HCT116 (cell line): ENCODE measurements at regions not wholly inside any gene's neighbourhood (a gene's known extent, or its start where the extent isn't known, plus 50 kb on each side); places are given as distances from the start of the nearest gene placed in this dataset.

Experiments used
- ATAC-seq: fragments of 200-7000 bp; cut with Tn5 transposase; 2 replicates; pipeline ENCODE4 v1.9.1; 2020; ENCODE audit warnings: mild to moderate bottlenecking, moderate library complexity
- BruUV-seq: library from RNA; stranded (reverse); fragments of 400-500 nt; replicated peaks from 2 replicates; lab custom pipeline; 2021; lab: Mats Ljungman, UMichigan
- CTCF ChIA-PET: fragments of 300-600 bp; sonication (Branson Sonifier 250); formaldehyde crosslinking; loops from one replicate; lab custom pipeline; 2021; ENCODE audit warnings: antibody characterized with exemption; lab: Charles Lee
- POLR2A ChIA-PET: fragments of 300-600, 350-600 bp; sonication (Branson Sonifier 250); formaldehyde crosslinking; loops from one replicate; lab custom pipeline; 2021; ENCODE audit warnings: antibody characterized with exemption; lab: Charles Lee
- RAD21 ChIA-PET, 2 experiments: fragments of 300-600 bp; sonication (Branson Sonifier 250); formaldehyde crosslinking; loops; one replicate each; lab custom pipeline; 2023; ENCODE audit warnings: low total read pairs in 2 of 2; ENCODE audit not compliant: uncharacterized antibody in 2 of 2, unreplicated experiment in 2 of 2, low non-redundant PET in 1 of 2; lab: Charles Lee
- DNase-seq: peaks from one replicate; pipeline ENCODE4 v3.0.0-alpha.2; 2010; ENCODE audit warnings: low read depth, low spot score
- H2AFZ ChIP-seq: fragments of 200-600 bp; shearing (Covaris generic), sonication (generic); 2 replicates; pipeline ENCODE4 v1.6.1; 2017; ENCODE audit warnings: low read depth, mixed run types, mixed read lengths, antibody characterized with exemption, low read length; ENCODE audit not compliant: poor library complexity, severe bottlenecking
- H3K27ac ChIP-seq: 2 replicates; pipeline ENCODE4 v1.5.1; 2012; ENCODE audit warnings: low read depth, low read length
- H3K27me3 ChIP-seq: fragments of 200-600 bp; sonication (generic); 2 replicates; pipeline ENCODE4 v1.6.1; 2016; ENCODE audit warnings: mixed run types, low read length, mixed read lengths; ENCODE audit not compliant: insufficient read depth
- H3K36me3 ChIP-seq, 2 experiments: fragments of 200-500 bp in 1 of 2; fragments of 200-600 bp in 1 of 2; sonication (Bioruptor generic) in 1 of 2; sonication (generic) in 1 of 2; 2 replicates each; pipeline versions ENCODE4 v1.5.1 to v1.6.1; 2014 to 2016; ENCODE audit warnings: low read length in 2 of 2, inconsistent platforms in 1 of 2, mixed read lengths in 1 of 2, mixed run types in 1 of 2; ENCODE audit not compliant: insufficient read depth in 2 of 2, control insufficient read depth in 1 of 2
- H3K4me1 ChIP-seq, 2 experiments: fragments of 200-600 bp in 1 of 2; sonication (generic) in 1 of 2; 2 replicates each; pipeline versions ENCODE4 v1.5.1 to v1.6.1; 2012 to 2017; ENCODE audit warnings: low read length in 2 of 2, inconsistent platforms in 1 of 2, mild to moderate bottlenecking in 1 of 2, mixed read lengths in 1 of 2, mixed run types in 1 of 2, moderate library complexity in 1 of 2; ENCODE audit not compliant: insufficient read depth in 2 of 2, control insufficient read depth in 1 of 2
- H3K4me2 ChIP-seq: fragments of 200-600 bp; sonication (generic); 2 replicates; pipeline ENCODE4 v1.6.1; 2017; ENCODE audit warnings: mixed run types, low read length, mixed read lengths
- H3K4me3 ChIP-seq, 2 experiments: fragments of 200-600 bp in 1 of 2; sonication (generic) in 1 of 2; replicated peaks in 1 of 2; 2 replicates each; pipeline ENCODE4 v1.5.1; 2011 to 2016; ENCODE audit warnings: low read length in 2 of 2, control low read depth in 1 of 2, low read depth in 1 of 2, mild to moderate bottlenecking in 1 of 2, mixed read lengths in 1 of 2, mixed run types in 1 of 2
- H3K79me2 ChIP-seq: fragments of 200-600 bp; sonication (generic); 2 replicates; pipeline ENCODE4 v1.6.1; 2017; ENCODE audit warnings: mild to moderate bottlenecking, mixed run types, low read length, moderate library complexity, mixed read lengths; ENCODE audit not compliant: insufficient read depth
- H3K9ac ChIP-seq: fragments of 200-600 bp; sonication (generic); 2 replicates; pipeline ENCODE4 v1.6.1; 2016; ENCODE audit warnings: low read length, mixed read lengths
- H3K9me2 ChIP-seq: fragments of 200-600 bp; sonication (generic), shearing (Covaris generic); 2 replicates; pipeline ENCODE4 v1.6.1; 2017; ENCODE audit warnings: mixed run types, mild to moderate bottlenecking, moderate library complexity; ENCODE audit not compliant: insufficient read depth
- H3K9me3 ChIP-seq, 2 experiments: fragments of 200-500 bp in 1 of 2; fragments of 200-600 bp in 1 of 2; sonication (Bioruptor generic) in 1 of 2; sonication (generic) in 1 of 2; 2 replicates each; pipeline ENCODE4 v1.6.1; 2014 to 2017; ENCODE audit warnings: low read length in 2 of 2, mixed read lengths in 2 of 2, inconsistent platforms in 1 of 2, low read depth in 1 of 2, mild to moderate bottlenecking in 1 of 2, mixed run types in 1 of 2, moderate library complexity in 1 of 2; ENCODE audit not compliant: control insufficient read depth in 1 of 2, insufficient read depth in 1 of 2
- H4K20me1 ChIP-seq: fragments of 200-600 bp; sonication (generic), shearing (Covaris generic); 2 replicates; pipeline ENCODE4 v1.6.1; 2017; ENCODE audit warnings: mixed run types, mild to moderate bottlenecking, moderate library complexity; ENCODE audit not compliant: insufficient read depth
- ATF3 ChIP-seq: IDR thresholded peaks from 2 replicates; pipeline ENCODE4 v1.6.1; 2012
- CEBPB ChIP-seq: IDR thresholded peaks from 2 replicates; pipeline ENCODE4 v1.6.1; 2012; ENCODE audit warnings: low read depth
- CTCF ChIP-seq, 3 experiments: fragments of 200-600 bp in 1 of 3; sonication (generic) in 1 of 3; IDR thresholded peaks in 2 of 3; conservative IDR thresholded peaks in 1 of 3; 2 replicates each; pipeline ENCODE4 v1.5.1; 2012 to 2017; ENCODE audit warnings: low read depth in 2 of 3, low read length in 2 of 3, antibody characterized with exemption in 1 of 3, borderline replicate concordance in 1 of 3, control low read depth in 1 of 3, mild to moderate bottlenecking in 1 of 3, mixed read lengths in 1 of 3, mixed run types in 1 of 3, moderate library complexity in 1 of 3; ENCODE audit not compliant: insufficient read depth in 1 of 3
- ELF1 ChIP-seq: IDR thresholded peaks from 2 replicates; pipeline ENCODE4 v1.6.1; 2012; ENCODE audit warnings: low read depth, borderline replicate concordance
- EZH2 ChIP-seq: fragments of 200-600 bp; sonication (generic); IDR thresholded peaks from 2 replicates; pipeline ENCODE4 v1.6.1; 2017; ENCODE audit warnings: antibody characterized with exemption, mixed run types
- FOSL1 ChIP-seq: IDR thresholded peaks from 2 replicates; pipeline ENCODE4 v1.6.1; 2012; ENCODE audit warnings: low read depth
- MAX ChIP-seq: IDR thresholded peaks from 2 replicates; pipeline ENCODE4 v1.6.1; 2012
- POLR2A ChIP-seq: IDR thresholded peaks from 2 replicates; pipeline ENCODE4 v1.7.0; 2011; ENCODE audit warnings: borderline replicate concordance; ENCODE audit not compliant: insufficient read depth, insufficient read length; ENCODE audit errors: extremely low read depth
- SP1 ChIP-seq: IDR thresholded peaks from 2 replicates; pipeline ENCODE4 v1.6.1; 2012; ENCODE audit warnings: low read depth
- SRF ChIP-seq: IDR thresholded peaks from 2 replicates; pipeline ENCODE4 v1.6.1; 2012; ENCODE audit warnings: low read depth
- TCF7L2 ChIP-seq: IDR thresholded peaks from 2 replicates; pipeline ENCODE4 v1.7.0; 2011; ENCODE audit warnings: borderline replicate concordance, inconsistent platforms; ENCODE audit not compliant: insufficient read depth, insufficient read length; ENCODE audit errors: extremely low read depth
- ZFX ChIP-seq: fragments of 450-650 bp; IDR thresholded peaks from 2 replicates; pipeline ENCODE4 v1.6.1; 2017
- ZNF274 ChIP-seq: fragments of 200-500 bp; sonication (Bioruptor generic); IDR thresholded peaks from 2 replicates; pipeline ENCODE4 v1.6.1; 2014; ENCODE audit warnings: mild to moderate bottlenecking, low read depth, low read length, inconsistent platforms
- intact Hi-C: fragments of 100-400 bp; cut with micrococcal nuclease; formaldehyde crosslinking; loops from 2 replicates; pipeline ENCODE4 v1.10.0; 2022

- ChIA-PET RAD21 (no interaction called here), POLR2A (no interaction called here), CTCF (no interaction called here)
- intact Hi-C loops, result no loop called here
- Histone ChIP-seq H3K36me3 (no peaks in the 10 kb centered on the region), H4K20me1 (no peaks in the 10 kb centered on the region), H3K79me2 (no peaks in the 10 kb centered on the region), H3K27ac (no peak overlapping the region), H3K9me2 (no peaks in the 10 kb centered on the region), H3K4me2 (no peak overlapping the region), H3K9me3 (no peaks in the 10 kb centered on the region), H3K4me1 (no peaks in the 10 kb centered on the region), H2AFZ (no peak overlapping the region), H3K27me3 (peaks cover 22% of the 10 kb centered on the region; the same call in 1 of the 2 replicates), H3K9ac (no peak overlapping the region), H3K4me3 (no peak overlapping the region)
- ATAC-seq (no peak), DNase-seq (no peak)
- BruUV-seq, result no TSS peak
- TF ChIP-seq POLR2A (no peak), SP1 (no peak)
These were observed 162.2 kb upstream of the NECTIN1 start for GRCh38 chr11:119891055-119891768.

DNA sequence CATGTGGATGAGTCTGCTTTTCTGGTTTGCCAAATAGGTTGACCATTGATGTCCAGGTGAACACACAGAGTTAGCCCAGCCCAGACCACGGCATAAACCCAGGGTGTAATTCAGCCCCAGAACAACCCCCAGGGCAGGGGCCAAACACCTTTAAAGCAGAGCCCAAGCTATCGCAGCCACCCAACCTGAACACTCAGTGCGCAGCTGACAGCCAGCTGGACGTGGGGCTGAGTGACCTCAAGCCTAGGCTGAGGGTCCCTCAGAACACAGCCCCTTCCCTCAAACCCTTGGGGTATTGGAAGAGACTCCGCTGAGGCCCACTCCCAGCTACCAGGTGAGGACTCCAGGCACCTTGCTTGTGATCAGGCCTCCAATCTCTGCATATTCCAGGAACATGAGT is 161.5 kb upstream of the NECTIN1 start:
- POLR2A ChIA-PET, result no interaction called here

More for the DNA sequence above, 161.5 kb upstream of the NECTIN1 start:
- Histone ChIP-seq H3K4me2 (no peak overlapping the region), H3K36me3 (no peaks in the 10 kb centered on the region), H3K9me2 (no peaks in the 10 kb centered on the region), H2AFZ (no peak overlapping the region), H3K4me1 (no peaks in the 10 kb centered on the region), H3K9me3 (no peaks in the 10 kb centered on the region), H4K20me1 (no peaks in the 10 kb centered on the region), H3K27me3 (peaks cover 29% of the 10 kb centered on the region; the same call in 1 of the 2 replicates), H3K4me3 (no peak overlapping the region), H3K9ac (no peak overlapping the region), H3K27ac (no peak overlapping the region), H3K79me2 (no peaks in the 10 kb centered on the region)
- RAD21 ChIA-PET, result no interaction called here
- intact Hi-C loops, result no loop called here
- no peak for ATAC-seq
- DNase-seq, result no peak
- TF ChIP-seq TCF7L2 (no peak), SP1 (no peak), ZNF274 (no peak), CEBPB (no peak), ATF3 (no peak), MAX (no peak), SRF (no peak), ZFX (no peak), CTCF (IDR thresholded peaks at IDR 0.05 in 2 of 3, conservative IDR thresholded peaks at IDR 0.05 in 1 of 3; ENCODE audit: borderline replicate concordance in 1 of 3, insufficient read depth in 1 of 3, low read depth in 2 of 3, low read length in 2 of 3) (no peak), EZH2 (no peak), FOSL1 (no peak), ELF1 (no peak)
- TF ChIP-seq, all 23 proteins: peak for 0
- BruUV-seq, result no TSS peak
- CTCF ChIA-PET, result no interaction called here
